H1 (cell line): ENCODE measurements at regions not wholly inside any gene's neighbourhood (a gene's known extent, or its start where the extent isn't known, plus 50 kb on each side); places are given as distances from the start of the nearest gene placed in this dataset.

ENCODE experiments used
- CHD1 ChIP-seq: IDR thresholded peaks from 2 replicates; pipeline ENCODE4 v1.6.1; 2012; ENCODE audit warnings: low read depth, low read length, improper control_type of control experiment
- HDAC2 ChIP-seq, 2 experiments: fragments of 300-600 bp in 1 of 2; sonication (generic) in 1 of 2; IDR thresholded peaks; 2 replicates each; pipeline ENCODE4 v1.6.1; 2011 to 2012; ENCODE audit warnings: low read depth in 2 of 2, low read length in 2 of 2, mild to moderate bottlenecking in 2 of 2, moderate library complexity in 2 of 2, borderline replicate concordance in 1 of 2, inconsistent platforms in 1 of 2
- SP2 ChIP-seq: IDR thresholded peaks from 2 replicates; pipeline ENCODE4 v1.6.1; 2012; ENCODE audit warnings: mild to moderate bottlenecking, low read length, inconsistent platforms

- TF ChIP-seq HDAC2 (IDR thresholded peaks at IDR 0.05; ENCODE audit: borderline replicate concordance in 1 of 2, low read depth in 2 of 2, low read length in 2 of 2), result no peak
- no peak for TF ChIP-seq CHD1
- no peak for TF ChIP-seq SP2
These were observed 87.0 kb downstream of the CD200R1L start (continued) for GRCh38 chr3:112759681-112760080.
